IMR-90 (cell line): ENCODE measurements at regions not wholly inside any gene's neighbourhood (a gene's known extent, or its start where the extent isn't known, plus 50 kb on each side); places are given as distances from the start of the nearest gene placed in this dataset.
A peak's percentile ranks its signal among the peaks of the same experiment; 100 is the strongest.

Experiments
- ATAC-seq: fragments of 200-7000 bp; cut with Tn5 transposase; 2 replicates; pipeline ENCODE4 v1.9.1; 2020; ENCODE audit warnings: low read depth, mild to moderate bottlenecking, moderate library complexity
- BruUV-seq: library from RNA; stranded (reverse); fragments of 400-500 nt; replicated peaks from 2 replicates; lab custom pipeline; 2021; lab: Mats Ljungman, UMichigan
- CTCF ChIA-PET: fragments of 300-600 bp; formaldehyde crosslinking; extraction: SDS; loops from one replicate; lab custom pipeline; 2021; ENCODE audit warnings: antibody characterized with exemption; lab: Yijun Ruan, JAX
- POLR2A ChIA-PET: fragments of 300-600 bp; sonication (Branson Sonifier 250); formaldehyde crosslinking; loops from one replicate; lab custom pipeline; 2022; ENCODE audit warnings: antibody characterized with exemption; ENCODE audit not compliant: unreplicated experiment; lab: Charles Lee
- DNase-seq: peaks from one replicate; pipeline ENCODE4 v3.0.0; 2013
- H2AFZ ChIP-seq: replicated peaks from 2 replicates; pipeline ENCODE3; 2013; ENCODE audit warnings: low read length, mild to moderate bottlenecking; ENCODE audit not compliant: poor library complexity
- H2AK5ac ChIP-seq: 2 replicates; pipeline ENCODE4 v1.6.1; 2013; ENCODE audit warnings: low read depth, low read length, inconsistent platforms
- H2AK9ac ChIP-seq: replicated peaks from 2 replicates; pipeline ENCODE3; 2013; ENCODE audit warnings: mild to moderate bottlenecking, low read depth, low read length, moderate library complexity; ENCODE audit not compliant: poor library complexity
- H2BK120ac ChIP-seq: 2 replicates; pipeline ENCODE4 v1.6.1; 2013; ENCODE audit warnings: low read depth, low read length, inconsistent platforms
- H2BK15ac ChIP-seq: 3 replicates; pipeline ENCODE4 v1.6.1; 2013; ENCODE audit warnings: low read depth, low read length, inconsistent platforms
- H2BK20ac ChIP-seq: 2 replicates; pipeline ENCODE4 v1.6.1; 2013; ENCODE audit warnings: low read depth, mild to moderate bottlenecking, inconsistent platforms, low read length, moderate library complexity
- H2BK5ac ChIP-seq: 2 replicates; pipeline ENCODE4 v1.6.1; 2013; ENCODE audit warnings: mild to moderate bottlenecking, low read depth, low read length, inconsistent platforms; ENCODE audit not compliant: poor library complexity, severe bottlenecking
- H3K14ac ChIP-seq: replicated peaks from 2 replicates; pipeline ENCODE4 v1.6.1; 2013; ENCODE audit warnings: low read depth, low read length, inconsistent platforms
- H3K18ac ChIP-seq: 2 replicates; pipeline ENCODE4 v1.6.1; 2013; ENCODE audit warnings: low read depth, low read length, control low read depth
- H3K23ac ChIP-seq: 2 replicates; pipeline ENCODE4 v1.6.1; 2013; ENCODE audit warnings: low read depth, low read length, inconsistent platforms
- H3K27ac ChIP-seq: 2 replicates; pipeline ENCODE4 v1.5.1; 2013; ENCODE audit warnings: mild to moderate bottlenecking, control low read depth, low read length; ENCODE audit not compliant: insufficient read depth
- H3K27me3 ChIP-seq: 2 replicates; pipeline ENCODE4 v1.6.1; 2013; ENCODE audit warnings: low read length; ENCODE audit not compliant: control insufficient read depth, insufficient read depth
- H3K36me3 ChIP-seq: 2 replicates; pipeline ENCODE4 v1.6.1; 2013; ENCODE audit warnings: low read length, mixed read lengths; ENCODE audit not compliant: control insufficient read depth, insufficient read depth
- H3K4ac ChIP-seq: 2 replicates; pipeline ENCODE4 v1.6.1; 2013; ENCODE audit warnings: low read depth, low read length, inconsistent platforms
- H3K4me1 ChIP-seq: 2 replicates; pipeline ENCODE4 v1.6.1; 2013; ENCODE audit warnings: low read length, mixed read lengths; ENCODE audit not compliant: control insufficient read depth, insufficient read depth
- H3K4me2 ChIP-seq: 2 replicates; pipeline ENCODE4 v1.6.1; 2013; ENCODE audit warnings: low read depth, mild to moderate bottlenecking, control low read depth, low read length, moderate library complexity
- H3K4me3 ChIP-seq: 2 replicates; pipeline ENCODE4 v1.5.1; 2013; ENCODE audit warnings: low read depth, mild to moderate bottlenecking, control low read depth, low read length, moderate library complexity; ENCODE audit not compliant: insufficient read depth
- H3K56ac ChIP-seq: 2 replicates; pipeline ENCODE4 v1.6.1; 2013; ENCODE audit warnings: low read length, inconsistent platforms; ENCODE audit not compliant: insufficient read depth; ENCODE audit errors: extremely low read depth
- H3K79me1 ChIP-seq, 2 experiments: 2 replicates each; pipeline ENCODE4 v1.6.1; 2013; ENCODE audit warnings: low read length in 2 of 2, inconsistent platforms in 1 of 2, low read depth in 1 of 2
- H3K9ac ChIP-seq: 2 replicates; pipeline ENCODE4 v1.6.1; 2013; ENCODE audit warnings: low read depth, low read length, control low read depth
- H3K9me1 ChIP-seq: 2 replicates; pipeline ENCODE4 v1.6.1; 2013; ENCODE audit warnings: low read length, inconsistent platforms; ENCODE audit not compliant: insufficient read depth
- H3K9me3 ChIP-seq: 2 replicates; pipeline ENCODE4 v1.6.1; 2013; ENCODE audit warnings: low read length; ENCODE audit not compliant: control insufficient read depth, insufficient read depth
- H4K20me1 ChIP-seq: 2 replicates; pipeline ENCODE4 v1.6.1; 2013; ENCODE audit warnings: low read length, inconsistent platforms; ENCODE audit not compliant: insufficient read depth
- H4K5ac ChIP-seq: 2 replicates; pipeline ENCODE4 v1.6.1; 2013; ENCODE audit warnings: mild to moderate bottlenecking, low read depth, low read length, control low read depth
- H4K8ac ChIP-seq, 2 experiments: 2 replicates each; pipeline ENCODE4 v1.6.1; 2013; ENCODE audit warnings: low read depth in 2 of 2, low read length in 2 of 2, control low read depth in 1 of 2, inconsistent platforms in 1 of 2
- H4K91ac ChIP-seq: 2 replicates; pipeline ENCODE4 v1.6.1; 2013; ENCODE audit warnings: low read depth, low read length, inconsistent platforms; ENCODE audit not compliant: insufficient read depth
- BHLHE40 ChIP-seq: fragments of 150-350 bp; IDR thresholded peaks from 2 replicates; pipeline ENCODE4 v1.6.1; 2016; ENCODE audit warnings: mild to moderate bottlenecking, low read depth, low read length
- MAFK ChIP-seq: IDR thresholded peaks from 2 replicates; pipeline ENCODE4 v1.6.1; 2012; ENCODE audit warnings: low read depth, low read length, improper control_type of control experiment
- MAZ ChIP-seq: IDR thresholded peaks from 2 replicates; pipeline ENCODE4 v1.6.1; 2012; ENCODE audit warnings: low read depth, mild to moderate bottlenecking, low read length, improper control_type of control experiment, moderate library complexity, borderline replicate concordance
- MXI1 ChIP-seq: IDR thresholded peaks from 2 replicates; pipeline ENCODE4 v1.6.1; 2012; ENCODE audit warnings: low read depth, mild to moderate bottlenecking, low read length, moderate library complexity, borderline replicate concordance
- POLR2A ChIP-seq: IDR thresholded peaks from 2 replicates; pipeline ENCODE4 v1.6.1; 2012; ENCODE audit warnings: mild to moderate bottlenecking, low read depth, low read length
- RCOR1 ChIP-seq: IDR thresholded peaks from 2 replicates; pipeline ENCODE4 v1.6.1; 2012; ENCODE audit warnings: mild to moderate bottlenecking, low read length, improper control_type of control experiment; ENCODE audit not compliant: insufficient replicate concordance
- SMC3 ChIP-seq: fragments of 150-350 bp; IDR thresholded peaks from 2 replicates; pipeline ENCODE4 v1.6.1; 2016; ENCODE audit warnings: low read depth, mild to moderate bottlenecking, antibody characterized with exemption, low read length, moderate library complexity
- dilution Hi-C: fragments of 300-500 bp; cut with HindIII; formaldehyde crosslinking; loops from one replicate; pipeline ENCODE4 v1.14.3; 2018; ENCODE audit warnings: low sequenced_read_pairs; ENCODE audit not compliant: unreplicated experiment
- in situ Hi-C: fragments of 300-500 bp; cut with MboI; formaldehyde crosslinking; loops from 3 replicates; pipeline ENCODE4 v1.14.3; 2019; ENCODE audit warnings: low sequenced_read_pairs, inconsistent platforms, mixed read lengths
- intact Hi-C: fragments of 100-400 bp; cut with micrococcal nuclease; formaldehyde crosslinking; loops from 2 replicates; pipeline ENCODE4 v1.10.0; 2022
- TF ChIP-seq, protein P1 (sequence below): conservative IDR thresholded peaks from 2 replicates; pipeline ENCODE4 v1.5.1; 2012; ENCODE audit warnings: mild to moderate bottlenecking, low read depth, low read length, improper control_type of control experiment
- TF ChIP-seq, protein P2 (sequence below): fragments of 150-350 bp; IDR thresholded peaks from 2 replicates; pipeline ENCODE4 v1.6.1; 2016; ENCODE audit warnings: low read depth, mild to moderate bottlenecking, low read length, moderate library complexity, borderline replicate concordance

DNA sequence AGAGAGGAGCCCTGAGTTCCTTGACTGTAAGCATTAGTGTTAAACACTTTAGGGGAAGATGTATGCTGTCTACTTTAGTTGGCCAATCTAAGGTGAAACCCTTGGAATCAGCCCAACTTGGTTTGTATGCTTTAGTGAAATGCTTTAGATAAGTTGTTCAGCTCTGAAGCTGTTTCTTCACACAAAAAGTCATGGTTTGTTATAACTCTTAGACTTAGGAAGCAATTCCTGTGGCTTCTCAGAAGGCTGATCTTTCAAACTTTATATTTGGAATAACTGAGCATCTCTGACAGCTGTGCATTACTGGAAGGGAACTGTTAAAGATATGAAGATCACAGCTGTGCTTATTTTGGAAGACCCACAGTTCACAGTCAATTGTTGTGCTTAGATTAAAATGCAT lies 714.1 kb downstream of the FAT4 start:
- Histone ChIP-seq H3K27me3 (no peaks in the 10 kb centered on the region), H2AK5ac (no peak overlapping the region), H2AK9ac (no peak overlapping the region), H2BK15ac (no peak overlapping the region), H4K5ac (no peak overlapping the region), H3K79me1 (no peaks in the 10 kb centered on the region), H4K91ac (no peak overlapping the region), H3K9ac (no peak overlapping the region), H2BK20ac (no peak overlapping the region), H3K23ac (no peak overlapping the region), H3K9me1 (peaks cover 3% of the 10 kb centered on the region), H3K18ac (no peak overlapping the region), H3K4me1 (peaks cover 6% of the 10 kb centered on the region; the same call in 1 of the 2 replicates), H3K27ac (no peak overlapping the region), H4K20me1 (no peaks in the 10 kb centered on the region), H3K56ac (no peak overlapping the region), H2AFZ (no peak overlapping the region), H3K4me3 (no peak overlapping the region), H3K36me3 (no peaks in the 10 kb centered on the region), H3K4ac (no peak overlapping the region), H4K8ac (no peak overlapping the region), H3K4me2 (0 out of 2 replicates have a peak overlapping the region, but pooled peaks have one; percentile 2), H2BK120ac (no peak overlapping the region), H3K9me3 (no peaks in the 10 kb centered on the region), H3K14ac (no peak overlapping the region), H2BK5ac (no peak overlapping the region)
- CTCF ChIA-PET, result interaction anchor here (0.5 kb wide), 1 partner anchor 94 kb away, joined by 3 read pairs; no protein-coding TSS in a partner anchor
- intact Hi-C loops, result no loop called here
- POLR2A ChIA-PET, result no interaction called here
- TF ChIP-seq MXI1 (no peak), MAFK (no peak), RCOR1 (no peak), POLR2A (no peak), BHLHE40 (no peak), SMC3 (no peak), MAZ (no peak)
- TF ChIP-seq, protein P1, sequence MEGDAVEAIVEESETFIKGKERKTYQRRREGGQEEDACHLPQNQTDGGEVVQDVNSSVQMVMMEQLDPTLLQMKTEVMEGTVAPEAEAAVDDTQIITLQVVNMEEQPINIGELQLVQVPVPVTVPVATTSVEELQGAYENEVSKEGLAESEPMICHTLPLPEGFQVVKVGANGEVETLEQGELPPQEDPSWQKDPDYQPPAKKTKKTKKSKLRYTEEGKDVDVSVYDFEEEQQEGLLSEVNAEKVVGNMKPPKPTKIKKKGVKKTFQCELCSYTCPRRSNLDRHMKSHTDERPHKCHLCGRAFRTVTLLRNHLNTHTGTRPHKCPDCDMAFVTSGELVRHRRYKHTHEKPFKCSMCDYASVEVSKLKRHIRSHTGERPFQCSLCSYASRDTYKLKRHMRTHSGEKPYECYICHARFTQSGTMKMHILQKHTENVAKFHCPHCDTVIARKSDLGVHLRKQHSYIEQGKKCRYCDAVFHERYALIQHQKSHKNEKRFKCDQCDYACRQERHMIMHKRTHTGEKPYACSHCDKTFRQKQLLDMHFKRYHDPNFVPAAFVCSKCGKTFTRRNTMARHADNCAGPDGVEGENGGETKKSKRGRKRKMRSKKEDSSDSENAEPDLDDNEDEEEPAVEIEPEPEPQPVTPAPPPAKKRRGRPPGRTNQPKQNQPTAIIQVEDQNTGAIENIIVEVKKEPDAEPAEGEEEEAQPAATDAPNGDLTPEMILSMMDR, result no peak
- TF ChIP-seq, protein P2, sequence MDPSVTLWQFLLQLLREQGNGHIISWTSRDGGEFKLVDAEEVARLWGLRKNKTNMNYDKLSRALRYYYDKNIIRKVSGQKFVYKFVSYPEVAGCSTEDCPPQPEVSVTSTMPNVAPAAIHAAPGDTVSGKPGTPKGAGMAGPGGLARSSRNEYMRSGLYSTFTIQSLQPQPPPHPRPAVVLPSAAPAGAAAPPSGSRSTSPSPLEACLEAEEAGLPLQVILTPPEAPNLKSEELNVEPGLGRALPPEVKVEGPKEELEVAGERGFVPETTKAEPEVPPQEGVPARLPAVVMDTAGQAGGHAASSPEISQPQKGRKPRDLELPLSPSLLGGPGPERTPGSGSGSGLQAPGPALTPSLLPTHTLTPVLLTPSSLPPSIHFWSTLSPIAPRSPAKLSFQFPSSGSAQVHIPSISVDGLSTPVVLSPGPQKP, result no peak
- peak; percentile 84 for ATAC-seq
- dilution Hi-C loops, result no loop called here
- DNase-seq, result peak; percentile 76
- in situ Hi-C loops, result no loop called here
- no TSS peak for BruUV-seq
